OCI-LY1 (cell line): ENCODE measurements at regions not wholly inside any gene's neighbourhood (a gene's known extent, or its start where the extent isn't known, plus 50 kb on each side); places are given as distances from the start of the nearest gene placed in this dataset.

Source experiments
- EZH2 ChIP-seq: fragments of 200-600 bp; sonication (generic), shearing (Covaris generic); IDR thresholded peaks from 2 replicates; pipeline ENCODE4 v1.8.0; 2017; ENCODE audit warnings: borderline replicate concordance, mixed run types, mild to moderate bottlenecking, antibody characterized with exemption, low read length, moderate library complexity, mixed read lengths
- TF ChIP-seq, protein P1 (sequence below): fragments of 200-600 bp; sonication (generic), shearing (Covaris generic); IDR thresholded peaks from 2 replicates; pipeline ENCODE4 v1.5.1; 2017; ENCODE audit warnings: mild to moderate bottlenecking, antibody characterized with exemption, low read length, moderate library complexity, mixed read lengths

DNA sequence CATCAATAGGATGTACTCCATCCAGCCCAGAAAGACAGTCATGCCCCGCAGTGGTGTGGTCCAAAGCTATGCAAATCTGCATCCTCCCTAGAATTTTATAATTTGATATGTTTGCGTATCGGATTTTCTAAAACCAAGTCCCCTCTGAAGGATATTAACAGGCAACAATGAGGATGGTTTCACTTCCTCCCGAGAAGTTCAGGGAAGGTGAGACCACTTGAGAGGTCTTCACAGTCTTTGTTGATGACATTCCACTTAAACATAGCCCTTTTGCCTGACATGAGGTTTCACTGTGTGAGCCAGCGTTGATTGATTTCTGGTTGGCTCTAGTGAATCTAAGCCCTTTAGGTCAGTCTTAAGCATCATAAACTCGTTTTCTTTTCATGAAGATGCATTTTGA is 276.1 kb downstream of the NR2F2 start:
- TF ChIP-seq, protein P1, sequence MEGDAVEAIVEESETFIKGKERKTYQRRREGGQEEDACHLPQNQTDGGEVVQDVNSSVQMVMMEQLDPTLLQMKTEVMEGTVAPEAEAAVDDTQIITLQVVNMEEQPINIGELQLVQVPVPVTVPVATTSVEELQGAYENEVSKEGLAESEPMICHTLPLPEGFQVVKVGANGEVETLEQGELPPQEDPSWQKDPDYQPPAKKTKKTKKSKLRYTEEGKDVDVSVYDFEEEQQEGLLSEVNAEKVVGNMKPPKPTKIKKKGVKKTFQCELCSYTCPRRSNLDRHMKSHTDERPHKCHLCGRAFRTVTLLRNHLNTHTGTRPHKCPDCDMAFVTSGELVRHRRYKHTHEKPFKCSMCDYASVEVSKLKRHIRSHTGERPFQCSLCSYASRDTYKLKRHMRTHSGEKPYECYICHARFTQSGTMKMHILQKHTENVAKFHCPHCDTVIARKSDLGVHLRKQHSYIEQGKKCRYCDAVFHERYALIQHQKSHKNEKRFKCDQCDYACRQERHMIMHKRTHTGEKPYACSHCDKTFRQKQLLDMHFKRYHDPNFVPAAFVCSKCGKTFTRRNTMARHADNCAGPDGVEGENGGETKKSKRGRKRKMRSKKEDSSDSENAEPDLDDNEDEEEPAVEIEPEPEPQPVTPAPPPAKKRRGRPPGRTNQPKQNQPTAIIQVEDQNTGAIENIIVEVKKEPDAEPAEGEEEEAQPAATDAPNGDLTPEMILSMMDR = no peak
- TF ChIP-seq EZH2 = no peak
